Kidney capillary endothelial cell (primary cell): ENCODE measurements at regions not wholly inside any gene's neighbourhood (a gene's known extent, or its start where the extent isn't known, plus 50 kb on each side); places are given as distances from the start of the nearest gene placed in this dataset.
"Not testable (repeated sequence)": the region's sequence is repeated elsewhere in the genome, so short reads cannot be mapped to it uniquely, and the experiment has no call there.

Experiments
- DNase-seq: peaks from one replicate; pipeline ENCODE4 v3.0.0-alpha.2; 2018; ENCODE audit warnings: low spot score

- DNase-seq = no peak
Measured at GRCh38 chr2:88860421-88861075, 169.1 kb downstream of the RPIA start.

- DNase-seq = no peak
Measured at GRCh38 chr2:88865801-88866371, 174.4 kb downstream of the RPIA start.

GRCh38 chr2:88866756-88867155 lies 175.3 kb downstream of the RPIA start:
- DNase-seq = no peak

GRCh38 chr2:88868861-88869260 lies 177.4 kb downstream of the RPIA start:
- DNase-seq = no peak

- DNase-seq = no peak
Measured at GRCh38 chr2:88870267-88870839, 178.9 kb downstream of the RPIA start.

- no peak for DNase-seq
Measured at GRCh38 chr2:88871336-88871735, 179.9 kb downstream of the RPIA start.

- no peak for DNase-seq
Measured at GRCh38 chr2:88873620-88874019, 182.1 kb downstream of the RPIA start.

GRCh38 chr2:88874063-88874657 lies 182.7 kb downstream of the RPIA start:
- peak; percentile 54 for DNase-seq

GRCh38 chr2:88875736-88876135 lies 184.3 kb downstream of the RPIA start:
- DNase-seq = no peak

- DNase-seq = peak; percentile 78
Measured at GRCh38 chr2:88880441-88880953, 189.0 kb downstream of the RPIA start.

GRCh38 chr2:88885275-88885674 lies 193.8 kb downstream of the RPIA start:
- DNase-seq = no peak

GRCh38 chr2:88885679-88886416 lies 194.4 kb downstream of the RPIA start:
- DNase-seq = no peak

- not testable (repeated sequence) for DNase-seq
Measured at GRCh38 chr2:88887466-88887865, 196.0 kb downstream of the RPIA start.

GRCh38 chr2:88892207-88892606 lies 200.7 kb downstream of the RPIA start:
- DNase-seq = no peak

GRCh38 chr2:88892788-88893187 lies 201.3 kb downstream of the RPIA start:
- no peak for DNase-seq

- no peak for DNase-seq
Measured at GRCh38 chr2:88896971-88897370, 205.5 kb downstream of the RPIA start.

GRCh38 chr2:88897715-88898114 lies 206.2 kb downstream of the RPIA start:
- no peak for DNase-seq

GRCh38 chr2:88903749-88904353 lies 212.4 kb downstream of the RPIA start:
- DNase-seq = peak; percentile 61

- no peak for DNase-seq
Measured at GRCh38 chr2:88913280-88913679, 221.8 kb downstream of the RPIA start.

GRCh38 chr2:88919087-88919738 lies 227.7 kb downstream of the RPIA start:
- DNase-seq = peak; percentile 44

- not testable (repeated sequence) for DNase-seq
Measured at GRCh38 chr2:88920399-88920798, 228.9 kb downstream of the RPIA start.
